T-helper 17 cell (primary cell): ENCODE measurements at regions not wholly inside any gene's neighbourhood (a gene's known extent, or its start where the extent isn't known, plus 50 kb on each side); places are given as distances from the start of the nearest gene placed in this dataset.
A peak's percentile ranks its signal among the peaks of the same experiment; 100 is the strongest.
"Not testable (repeated sequence)": the region's sequence is repeated elsewhere in the genome, so short reads cannot be mapped to it uniquely, and the experiment has no call there.

ENCODE experiments used
- ATAC-seq: fragments of 150-1000 bp; cut with Tn5 transposase; 2 replicates; pipeline ENCODE4 v1.10.0; 2021; ENCODE audit warnings: mild to moderate bottlenecking, moderate library complexity
- DNase-seq, 3 donors: peaks; one replicate each; pipeline versions ENCODE4 v3.0.0 to v3.0.0-alpha.2; 2020 to 2021
- H3K9me3 ChIP-seq: one replicate; pipeline ENCODE4 v1.7.0; 2013; ENCODE audit warnings: low read length, mild to moderate bottlenecking; ENCODE audit not compliant: control insufficient read depth, poor library complexity, severe bottlenecking
- H3K27ac Mint-ChIP-seq: one replicate; pipeline ENCODE4 v1.8.0; 2022; ENCODE audit warnings: mild to moderate bottlenecking, moderate library complexity, mixed read lengths
- H3K27me3 Mint-ChIP-seq: one replicate; pipeline ENCODE4 v1.8.0; 2022; ENCODE audit warnings: mixed read lengths
- H3K36me3 Mint-ChIP-seq: one replicate; pipeline ENCODE4 v1.8.0; 2022; ENCODE audit warnings: low read depth, mixed read lengths
- H3K4me1 Mint-ChIP-seq: one replicate; pipeline ENCODE4 v1.8.0; 2022; ENCODE audit warnings: mild to moderate bottlenecking, mixed read lengths
- H3K4me3 Mint-ChIP-seq: one replicate; pipeline ENCODE4 v1.8.0; 2022; ENCODE audit warnings: mild to moderate bottlenecking, moderate library complexity, mixed read lengths

- peaks cover 38% of the 10 kb centered on the region for H3K4me1 Mint-ChIP-seq
- H3K36me3 Mint-ChIP-seq = not testable (repeated sequence)
- ATAC-seq = peak; percentile 4
Observed at GRCh38 chr1:843946-844345, 79.8 kb upstream of the SAMD11 start.

GRCh38 chr1:844472-845026 lies 79.2 kb upstream of the SAMD11 start:
- no peaks in the 10 kb centered on the region for H3K36me3 Mint-ChIP-seq
- H3K4me1 Mint-ChIP-seq = peaks cover 36% of the 10 kb centered on the region
- DNase-seq (no peak), ATAC-seq (peak; percentile 65)
- no peaks in the 10 kb centered on the region for H3K27me3 Mint-ChIP-seq
- peak overlapping the region; percentile 89 for H3K27ac Mint-ChIP-seq
- H3K9me3 ChIP-seq = no peaks in the 10 kb centered on the region
- H3K4me3 Mint-ChIP-seq = peak overlapping the region; percentile 70

More at GRCh38 chr1:843946-844345, 79.8 kb upstream of the SAMD11 start:
- Mint-ChIP-seq H3K4me3 (peak overlapping the region; percentile 70), H3K27ac (peak overlapping the region; percentile 89)
- DNase-seq, H3K9me3 ChIP-seq, H3K27me3 Mint-ChIP-seq: not testable (repeated sequence)

- not testable (repeated sequence) for ATAC-seq, H3K27me3 Mint-ChIP-seq, DNase-seq, H3K36me3 Mint-ChIP-seq, H3K9me3 ChIP-seq, H3K4me3 Mint-ChIP-seq
- Mint-ChIP-seq H3K27ac (peak overlapping the region; percentile 57), H3K4me1 (peaks cover 31% of the 10 kb centered on the region)
Observed at GRCh38 chr1:845641-846040, 78.1 kb upstream of the SAMD11 start.

- not testable (repeated sequence) for DNase-seq, ATAC-seq, H3K9me3 ChIP-seq, H3K4me1 Mint-ChIP-seq, H3K27ac Mint-ChIP-seq, H3K27me3 Mint-ChIP-seq, H3K4me3 Mint-ChIP-seq, H3K36me3 Mint-ChIP-seq
Observed at GRCh38 chr1:849873-850272, 73.8 kb upstream of the SAMD11 start.

- not testable (repeated sequence) for ATAC-seq, H3K9me3 ChIP-seq, H3K4me1 Mint-ChIP-seq
Observed at GRCh38 chr1:850318-850717, 73.4 kb upstream of the SAMD11 start.

GRCh38 chr1:851398-851797 lies 72.3 kb upstream of the SAMD11 start:
- H3K36me3 Mint-ChIP-seq, H3K27ac Mint-ChIP-seq, H3K4me3 Mint-ChIP-seq, H3K27me3 Mint-ChIP-seq, ATAC-seq, DNase-seq, H3K4me1 Mint-ChIP-seq, H3K9me3 ChIP-seq: not testable (repeated sequence)

More at GRCh38 chr1:850318-850717, 73.4 kb upstream of the SAMD11 start:
- not testable (repeated sequence) for H3K27ac Mint-ChIP-seq, DNase-seq, H3K27me3 Mint-ChIP-seq, H3K36me3 Mint-ChIP-seq, H3K4me3 Mint-ChIP-seq

- not testable (repeated sequence) for H3K36me3 Mint-ChIP-seq, ATAC-seq, H3K4me1 Mint-ChIP-seq, H3K9me3 ChIP-seq, H3K27me3 Mint-ChIP-seq, H3K4me3 Mint-ChIP-seq, H3K27ac Mint-ChIP-seq, DNase-seq
Observed at GRCh38 chr1:851841-852240, 71.9 kb upstream of the SAMD11 start.

- H3K4me3 Mint-ChIP-seq, H3K36me3 Mint-ChIP-seq, DNase-seq, H3K9me3 ChIP-seq, H3K27me3 Mint-ChIP-seq, H3K27ac Mint-ChIP-seq, ATAC-seq: not testable (repeated sequence)
- peaks cover 11% of the 10 kb centered on the region for H3K4me1 Mint-ChIP-seq
Observed at GRCh38 chr1:855202-855981, 68.3 kb upstream of the SAMD11 start.

GRCh38 chr1:856541-857057 lies 67.1 kb upstream of the SAMD11 start:
- Mint-ChIP-seq H3K4me3 (peak overlapping the region; percentile 21), H3K4me1 (peaks cover 13% of the 10 kb centered on the region)
- DNase-seq, H3K36me3 Mint-ChIP-seq, ATAC-seq, H3K9me3 ChIP-seq, H3K27me3 Mint-ChIP-seq, H3K27ac Mint-ChIP-seq: not testable (repeated sequence)

GRCh38 chr1:857926-858648 lies 65.6 kb upstream of the SAMD11 start:
- peak; percentile 88 for ATAC-seq
- not testable (repeated sequence) for H3K36me3 Mint-ChIP-seq, H3K9me3 ChIP-seq, DNase-seq, H3K27me3 Mint-ChIP-seq
- H3K4me3 Mint-ChIP-seq = peak overlapping the region; percentile 88
- H3K4me1 Mint-ChIP-seq = peaks cover 16% of the 10 kb centered on the region
- H3K27ac Mint-ChIP-seq = peak overlapping the region; percentile 63

- H3K36me3 Mint-ChIP-seq = peaks cover 10% of the 10 kb centered on the region
- not testable (repeated sequence) for DNase-seq, H3K9me3 ChIP-seq
- peak overlapping the region; percentile 63 for H3K27ac Mint-ChIP-seq
- peak; percentile 57 for ATAC-seq
- H3K4me3 Mint-ChIP-seq = peak overlapping the region; percentile 88
- peaks cover 16% of the 10 kb centered on the region for H3K4me1 Mint-ChIP-seq
- H3K27me3 Mint-ChIP-seq = peaks cover 13% of the 10 kb centered on the region
Observed at GRCh38 chr1:858649-859041, 65.1 kb upstream of the SAMD11 start.

GRCh38 chr1:860941-861340 lies 62.8 kb upstream of the SAMD11 start:
- not testable (repeated sequence) for H3K27ac Mint-ChIP-seq, H3K36me3 Mint-ChIP-seq, DNase-seq, H3K4me3 Mint-ChIP-seq, H3K9me3 ChIP-seq, ATAC-seq
- Mint-ChIP-seq H3K27me3 (peaks cover 23% of the 10 kb centered on the region), H3K4me1 (peaks cover 13% of the 10 kb centered on the region)

GRCh38 chr1:861714-862113 lies 62.0 kb upstream of the SAMD11 start:
- peaks cover 23% of the 10 kb centered on the region for H3K27me3 Mint-ChIP-seq
- no peak for ATAC-seq
- H3K36me3 Mint-ChIP-seq = peaks cover 7% of the 10 kb centered on the region
- H3K4me3 Mint-ChIP-seq = no peak overlapping the region
- DNase-seq = no peak
- no peaks in the 10 kb centered on the region for H3K9me3 ChIP-seq
- no peak overlapping the region for H3K27ac Mint-ChIP-seq
- H3K4me1 Mint-ChIP-seq = peaks cover 13% of the 10 kb centered on the region
